Testis (tissue), 2 donors: ENCODE measurements at regions not wholly inside any gene's neighbourhood (a gene's known extent, or its start where the extent isn't known, plus 50 kb on each side); places are given as distances from the start of the nearest gene placed in this dataset.

Source experiments
- CTCF ChIP-seq, 3 experiments: fragments of 450-650 bp in 2 of 3; fragments of 200-600 bp in 1 of 3; sonication (generic) in 1 of 3; IDR thresholded peaks; one replicate each; pipeline ENCODE4 v1.5.1; 2016 to 2019; ENCODE audit warnings: antibody characterized with exemption in 3 of 3, mild to moderate bottlenecking in 2 of 3, moderate library complexity in 1 of 3
- POLR2A ChIP-seq: fragments of 450-650 bp; IDR thresholded peaks from one replicate; pipeline ENCODE4 v1.6.1; 2017; ENCODE audit warnings: antibody characterized with exemption, mild to moderate bottlenecking, moderate library complexity

DNA sequence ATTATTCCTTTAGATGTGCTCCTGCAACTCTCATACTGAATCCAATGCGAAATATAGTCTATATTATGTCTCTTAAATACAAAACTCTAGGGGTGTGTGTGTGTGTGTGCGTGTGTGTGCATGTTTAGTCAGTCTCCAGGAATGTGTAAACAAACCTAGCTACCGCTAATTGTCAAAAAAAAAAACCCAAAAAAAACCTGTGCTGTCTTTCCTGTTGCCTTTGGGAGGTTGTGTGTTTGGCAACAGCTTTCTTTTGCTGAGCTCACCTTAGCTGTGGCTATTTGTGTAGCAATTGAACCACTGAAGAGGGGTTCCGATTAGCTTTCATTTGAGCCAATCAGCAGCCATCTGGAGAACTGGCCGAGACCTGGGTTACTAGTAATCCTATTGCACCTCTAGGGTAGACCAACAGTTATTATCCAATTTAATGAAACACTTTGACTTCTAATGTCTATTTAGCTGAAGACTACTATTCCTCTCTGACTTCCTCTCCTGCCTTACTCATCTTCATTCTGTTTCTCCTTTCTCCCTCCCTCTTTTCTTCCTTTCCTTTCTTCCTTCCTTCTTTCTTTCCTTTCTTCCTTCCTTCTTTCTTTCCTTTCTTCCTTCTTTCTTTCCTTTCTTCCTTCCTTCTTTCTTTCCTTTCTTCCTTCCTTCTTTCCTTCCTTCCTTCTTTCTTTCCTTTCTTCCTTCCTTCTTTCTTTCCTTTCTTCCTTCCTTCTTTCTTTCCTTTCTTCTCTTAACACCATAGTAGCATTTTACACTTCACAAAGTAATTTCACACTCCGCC lies 471.1 kb downstream of the GBA3 start:
- no peak for TF ChIP-seq CTCF (IDR thresholded peaks at IDR 0.05)
- no peak for TF ChIP-seq POLR2A
